ENCODE measurements at regions not wholly inside any gene's neighbourhood (a gene's known extent, or its start where the extent isn't known, plus 50 kb on each side); places are given as distances from the start of the nearest gene placed in this dataset.

DNA sequence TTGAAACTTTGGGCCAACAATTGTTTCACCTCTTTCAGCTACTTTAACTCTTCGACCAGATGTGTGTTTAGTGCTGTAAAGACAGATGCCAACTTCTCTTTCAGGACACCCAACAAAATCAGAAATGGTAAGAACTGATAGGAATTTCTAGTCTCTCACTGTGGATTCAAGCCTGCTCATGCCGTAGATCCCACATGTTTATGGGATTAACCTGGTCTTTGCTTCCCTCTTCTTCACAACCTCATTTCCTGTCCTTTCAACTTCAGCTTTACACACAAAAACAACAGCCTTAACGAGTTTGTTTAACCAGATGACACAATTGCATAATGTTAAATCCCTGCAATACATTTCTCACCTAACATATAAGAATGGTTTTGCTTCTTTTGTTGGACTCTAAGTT lies 1031.9 kb upstream of the LRFN5 start:
- ChIA-PET POLR2A (ENCODE audit: low non-redundant PET) (no interaction called here), CTCF (no interaction called here)
- no peak for DNase-seq (ENCODE audit: low spot score)
- no peak overlapping the region for H3K27ac ChIP-seq
- TF ChIP-seq, protein P1, sequence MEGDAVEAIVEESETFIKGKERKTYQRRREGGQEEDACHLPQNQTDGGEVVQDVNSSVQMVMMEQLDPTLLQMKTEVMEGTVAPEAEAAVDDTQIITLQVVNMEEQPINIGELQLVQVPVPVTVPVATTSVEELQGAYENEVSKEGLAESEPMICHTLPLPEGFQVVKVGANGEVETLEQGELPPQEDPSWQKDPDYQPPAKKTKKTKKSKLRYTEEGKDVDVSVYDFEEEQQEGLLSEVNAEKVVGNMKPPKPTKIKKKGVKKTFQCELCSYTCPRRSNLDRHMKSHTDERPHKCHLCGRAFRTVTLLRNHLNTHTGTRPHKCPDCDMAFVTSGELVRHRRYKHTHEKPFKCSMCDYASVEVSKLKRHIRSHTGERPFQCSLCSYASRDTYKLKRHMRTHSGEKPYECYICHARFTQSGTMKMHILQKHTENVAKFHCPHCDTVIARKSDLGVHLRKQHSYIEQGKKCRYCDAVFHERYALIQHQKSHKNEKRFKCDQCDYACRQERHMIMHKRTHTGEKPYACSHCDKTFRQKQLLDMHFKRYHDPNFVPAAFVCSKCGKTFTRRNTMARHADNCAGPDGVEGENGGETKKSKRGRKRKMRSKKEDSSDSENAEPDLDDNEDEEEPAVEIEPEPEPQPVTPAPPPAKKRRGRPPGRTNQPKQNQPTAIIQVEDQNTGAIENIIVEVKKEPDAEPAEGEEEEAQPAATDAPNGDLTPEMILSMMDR (conservative IDR thresholded peaks at IDR 0.05; ENCODE audit: low read depth): no peak

DNA sequence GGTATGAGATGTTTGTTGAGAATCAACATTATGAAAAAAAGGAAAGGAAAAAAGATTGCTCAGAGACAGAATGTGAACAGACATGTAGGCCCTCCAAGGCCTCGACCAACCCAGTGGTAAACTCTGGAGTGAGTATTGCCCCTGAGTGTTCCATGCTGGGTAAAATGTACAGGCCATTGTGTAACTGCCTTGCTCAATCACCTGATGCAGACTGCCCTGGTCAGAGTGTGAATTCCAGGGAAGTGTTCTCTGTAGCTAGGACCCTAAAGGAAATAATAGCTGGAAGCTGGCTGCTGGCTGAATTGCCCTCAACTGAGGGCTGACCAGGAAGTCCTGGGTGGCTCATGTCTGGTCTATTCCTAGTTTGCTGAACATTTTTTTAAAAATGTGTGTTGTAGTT lies 1081.4 kb upstream of the LRFN5 start:
- CTCF ChIA-PET: no interaction called here
- no peak for DNase-seq (ENCODE audit: low spot score)

DNA sequence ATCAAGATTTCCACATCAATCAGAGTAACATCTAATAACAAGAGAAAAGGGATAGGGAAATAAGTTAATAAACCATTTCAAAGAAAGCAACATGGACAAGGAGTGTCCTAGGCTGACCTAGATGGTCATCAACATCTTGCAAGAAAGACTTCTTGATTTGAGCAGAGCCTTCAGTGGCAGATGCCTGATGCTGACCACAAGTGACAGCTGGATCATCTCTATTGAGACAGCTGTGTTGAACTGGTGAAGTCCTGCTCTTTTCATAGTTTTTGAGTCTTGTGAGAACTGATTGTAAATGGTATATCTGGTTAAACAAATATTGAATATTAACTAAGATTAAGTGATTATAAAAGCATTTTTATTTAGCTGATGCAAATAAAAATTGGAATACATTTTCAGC lies 1083.6 kb upstream of the LRFN5 start:
- TF ChIP-seq, protein P1 (conservative IDR thresholded peaks at IDR 0.05; ENCODE audit: low read depth): no peak
- H3K27ac ChIP-seq: no peak overlapping the region
- ChIA-PET POLR2A (ENCODE audit: low non-redundant PET) (no interaction called here), CTCF (no interaction called here)
- DNase-seq (ENCODE audit: low spot score): no peak

More for the DNA sequence above, 1081.4 kb upstream of the LRFN5 start:
- no peak overlapping the region for H3K27ac ChIP-seq
- POLR2A ChIA-PET (ENCODE audit: low non-redundant PET): no interaction called here
- TF ChIP-seq, protein P1 (conservative IDR thresholded peaks at IDR 0.05; ENCODE audit: low read depth): no peak

DNA sequence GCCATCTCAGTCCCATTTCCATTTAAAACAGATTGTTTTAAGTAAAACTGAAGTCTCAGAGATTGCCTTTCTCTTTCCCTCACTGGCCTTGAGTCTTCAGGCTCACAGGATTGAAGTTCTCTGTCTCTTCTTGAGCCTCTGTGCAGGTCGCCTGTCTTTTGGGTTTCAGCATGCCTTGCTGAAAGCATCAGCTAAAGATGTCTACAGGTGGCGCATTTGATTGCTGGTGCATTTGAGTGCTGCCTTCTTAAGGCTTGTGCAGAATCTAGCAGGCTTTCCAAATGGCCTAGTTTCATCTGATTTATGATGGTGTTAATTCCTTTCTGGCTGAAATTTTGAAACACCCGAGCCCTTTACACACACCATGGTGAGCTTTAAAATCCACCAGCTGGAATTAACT lies 1062.2 kb upstream of the FBXO33 start:
- POLR2A ChIA-PET (ENCODE audit: low non-redundant PET): no interaction called here
- no peak overlapping the region for H3K27ac ChIP-seq
- TF ChIP-seq, protein P1 (conservative IDR thresholded peaks at IDR 0.05; ENCODE audit: low read depth): no peak
- no peak for DNase-seq (ENCODE audit: low spot score)
- CTCF ChIA-PET: interaction anchor here (1.2 kb wide), 1 partner anchor 10 kb away, joined by 3 read pairs; no protein-coding TSS in a partner anchor

DNA sequence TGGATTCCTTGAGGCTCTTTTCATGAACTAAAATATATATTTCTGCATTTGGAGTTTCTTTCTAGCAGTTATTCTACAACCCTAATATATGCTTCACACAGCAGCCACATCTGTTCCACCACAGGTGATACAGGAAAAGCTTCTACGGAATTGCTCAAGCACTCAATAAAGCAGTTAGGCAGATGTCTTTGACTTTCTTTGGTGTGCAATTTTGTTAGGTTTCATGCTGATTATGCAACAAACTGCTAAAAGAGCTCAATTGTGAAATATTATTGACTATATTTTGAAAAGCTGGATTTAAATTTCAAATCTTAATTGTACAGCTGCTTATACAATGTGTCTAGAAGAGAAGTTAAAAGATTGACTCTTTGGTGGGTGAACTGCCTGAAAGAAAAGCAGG lies 1055.6 kb upstream of the FBXO33 start:
- CTCF ChIA-PET: no interaction called here
- TF ChIP-seq, protein P1 (conservative IDR thresholded peaks at IDR 0.05; ENCODE audit: low read depth): no peak
- no peak overlapping the region for H3K27ac ChIP-seq
- POLR2A ChIA-PET (ENCODE audit: low non-redundant PET): no interaction called here
- DNase-seq (ENCODE audit: low spot score): no peak

DNA sequence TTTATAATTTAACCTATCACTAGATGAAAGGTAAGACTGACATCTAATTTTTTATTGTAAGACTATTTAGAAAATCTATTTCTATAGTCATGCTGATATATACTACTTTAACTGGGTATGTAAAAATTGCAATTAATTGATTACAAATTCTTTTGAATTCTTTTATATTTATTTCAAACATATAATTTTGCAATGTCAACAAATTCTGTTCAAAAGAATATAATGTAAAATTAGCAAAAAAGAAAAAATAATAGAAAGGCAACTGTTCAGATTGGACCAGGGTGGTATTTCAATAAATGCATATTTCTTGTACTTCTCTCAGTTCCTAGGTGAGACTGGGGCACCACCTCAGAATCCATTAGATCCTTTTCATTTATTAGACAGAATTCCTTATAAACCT lies 1053.5 kb upstream of the FBXO33 start:
- ChIA-PET POLR2A (ENCODE audit: low non-redundant PET) (no interaction called here), CTCF (interaction anchor here (0.6 kb wide), 1 partner anchor 668 kb away, joined by 3 read pairs; no protein-coding TSS in a partner anchor)
- TF ChIP-seq, protein P1 (conservative IDR thresholded peaks at IDR 0.05; ENCODE audit: low read depth): no peak
- no peak overlapping the region for H3K27ac ChIP-seq
- no peak for DNase-seq (ENCODE audit: low spot score)

DNA sequence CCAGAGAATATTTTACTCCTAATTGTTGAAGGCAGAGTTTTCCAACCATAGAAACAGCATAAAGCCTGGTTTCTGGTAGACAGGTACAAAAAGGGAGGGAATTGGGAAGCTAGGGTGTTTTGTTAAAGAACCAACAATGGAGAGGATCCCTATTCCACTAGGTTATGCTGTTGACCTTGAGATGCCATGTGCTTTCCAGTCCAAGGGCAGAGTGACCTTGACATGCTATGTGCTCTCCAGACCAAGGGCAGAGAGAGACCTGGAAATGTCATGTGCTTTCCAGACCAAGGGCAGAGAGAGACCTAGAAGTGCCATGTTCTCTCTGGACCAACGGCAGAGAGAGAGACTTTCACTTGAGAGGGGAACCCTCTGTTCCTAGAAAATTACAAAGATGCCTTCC lies 1043.8 kb upstream of the FBXO33 start:
- ChIA-PET CTCF (interaction anchor here (0.6 kb wide), 1 partner anchor 386 kb away, joined by 5 read pairs; no protein-coding TSS in a partner anchor), POLR2A (ENCODE audit: low non-redundant PET) (no interaction called here)
- no peak for DNase-seq (ENCODE audit: low spot score)
- TF ChIP-seq, protein P1 (conservative IDR thresholded peaks at IDR 0.05; ENCODE audit: low read depth): no peak
- no peak overlapping the region for H3K27ac ChIP-seq

All from RWPE1 (cell line).